Stimulated activated CD4-positive, alpha-beta T cell treated with anti-CD3 and anti-CD28 coated beads, TNF-alpha, amount 100 ng/mL, for 4 hours (primary cell): ENCODE measurements at regions not wholly inside any gene's neighbourhood (a gene's known extent, or its start where the extent isn't known, plus 50 kb on each side); places are given as distances from the start of the nearest gene placed in this dataset.

Experiments
- DNase-seq, 3 experiments: peaks; one replicate each; pipeline ENCODE4 v3.0.0-alpha.2; 2020; ENCODE audit warnings: low read depth in 3 of 3

GRCh38 chr14:31965735-31966598, 111.1 kb upstream of the ARHGAP5 start:
- no peak for DNase-seq

- DNase-seq = no peak
These were observed 110.0 kb upstream of the ARHGAP5 start for GRCh38 chr14:31966896-31967668.

- DNase-seq = no peak
These were observed 109.5 kb upstream of the ARHGAP5 start for GRCh38 chr14:31967669-31967975.

- DNase-seq = no peak
These were observed 108.8 kb upstream of the ARHGAP5 start for GRCh38 chr14:31968107-31968810.

- DNase-seq = no peak
These were observed 108.0 kb upstream of the ARHGAP5 start for GRCh38 chr14:31968956-31969698.

GRCh38 chr14:31969699-31970240, 107.3 kb upstream of the ARHGAP5 start:
- no peak for DNase-seq

- DNase-seq = no peak
These were observed 106.4 kb upstream of the ARHGAP5 start for GRCh38 chr14:31970744-31971143.

- no peak for DNase-seq
These were observed 105.5 kb upstream of the ARHGAP5 start for GRCh38 chr14:31971612-31972011.

GRCh38 chr14:31977001-31977556, 100.0 kb upstream of the ARHGAP5 start:
- no peak for DNase-seq

- no peak for DNase-seq
These were observed 98.7 kb upstream of the ARHGAP5 start for GRCh38 chr14:31978423-31978822.

GRCh38 chr14:31982642-31983041, 94.5 kb upstream of the ARHGAP5 start:
- DNase-seq = no peak

- no peak for DNase-seq
These were observed 90.7 kb upstream of the ARHGAP5 start for GRCh38 chr14:31986405-31986804.

GRCh38 chr14:31987721-31988120, 89.4 kb upstream of the ARHGAP5 start:
- no peak for DNase-seq

- DNase-seq = no peak
These were observed 88.9 kb upstream of the ARHGAP5 start for GRCh38 chr14:31988244-31988643.

- no peak for DNase-seq
These were observed 86.8 kb upstream of the ARHGAP5 start for GRCh38 chr14:31990183-31990857.

GRCh38 chr14:31990926-31991572, 86.1 kb upstream of the ARHGAP5 start:
- no peak for DNase-seq

- DNase-seq = no peak
These were observed 85.1 kb upstream of the ARHGAP5 start for GRCh38 chr14:31992011-31992447.

- no peak for DNase-seq
These were observed 83.6 kb upstream of the ARHGAP5 start for GRCh38 chr14:31993521-31993951.

- no peak for DNase-seq
These were observed 82.6 kb upstream of the ARHGAP5 start for GRCh38 chr14:31994391-31995033.
